A673 (cell line): ENCODE measurements at regions not wholly inside any gene's neighbourhood (a gene's known extent, or its start where the extent isn't known, plus 50 kb on each side); places are given as distances from the start of the nearest gene placed in this dataset.

Experiments
- EZH2 ChIP-seq: fragments of 200-600 bp; sonication (generic); IDR thresholded peaks from 2 replicates; pipeline ENCODE4 v1.6.1; 2017; ENCODE audit warnings: borderline replicate concordance, low read depth, mild to moderate bottlenecking, mixed read lengths, antibody characterized with exemption, low read length; ENCODE audit not compliant: poor library complexity, severe bottlenecking
- TF ChIP-seq, protein P1 (sequence below): fragments of 300-800, 200-600 bp; sonication (generic); conservative IDR thresholded peaks from 2 replicates; pipeline ENCODE4 v1.5.1; 2017; ENCODE audit warnings: low read depth, mild to moderate bottlenecking, antibody characterized with exemption, low read length, moderate library complexity, mixed read lengths

- TF ChIP-seq, protein P1, sequence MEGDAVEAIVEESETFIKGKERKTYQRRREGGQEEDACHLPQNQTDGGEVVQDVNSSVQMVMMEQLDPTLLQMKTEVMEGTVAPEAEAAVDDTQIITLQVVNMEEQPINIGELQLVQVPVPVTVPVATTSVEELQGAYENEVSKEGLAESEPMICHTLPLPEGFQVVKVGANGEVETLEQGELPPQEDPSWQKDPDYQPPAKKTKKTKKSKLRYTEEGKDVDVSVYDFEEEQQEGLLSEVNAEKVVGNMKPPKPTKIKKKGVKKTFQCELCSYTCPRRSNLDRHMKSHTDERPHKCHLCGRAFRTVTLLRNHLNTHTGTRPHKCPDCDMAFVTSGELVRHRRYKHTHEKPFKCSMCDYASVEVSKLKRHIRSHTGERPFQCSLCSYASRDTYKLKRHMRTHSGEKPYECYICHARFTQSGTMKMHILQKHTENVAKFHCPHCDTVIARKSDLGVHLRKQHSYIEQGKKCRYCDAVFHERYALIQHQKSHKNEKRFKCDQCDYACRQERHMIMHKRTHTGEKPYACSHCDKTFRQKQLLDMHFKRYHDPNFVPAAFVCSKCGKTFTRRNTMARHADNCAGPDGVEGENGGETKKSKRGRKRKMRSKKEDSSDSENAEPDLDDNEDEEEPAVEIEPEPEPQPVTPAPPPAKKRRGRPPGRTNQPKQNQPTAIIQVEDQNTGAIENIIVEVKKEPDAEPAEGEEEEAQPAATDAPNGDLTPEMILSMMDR, result no peak
- TF ChIP-seq EZH2, result no peak
These were observed 80.2 kb upstream of the DMRT1 start for GRCh38 chr9:761176-761792.
